ENCODE measurements at regions not wholly inside any gene's neighbourhood (a gene's known extent, or its start where the extent isn't known, plus 50 kb on each side); places are given as distances from the start of the nearest gene placed in this dataset.

- no peak for TF ChIP-seq POLR2AphosphoS5 (IDR thresholded peaks at IDR 0.05; ENCODE audit: low read depth, low read length)
- TF ChIP-seq REST (IDR thresholded peaks at IDR 0.05; ENCODE audit: insufficient read depth in 1 of 2, low read depth in 2 of 2, low read length in 2 of 2) = no peak
Observed at GRCh38 chr18:77784759-77785379, 535.2 kb downstream of the GALR1 start.
